ENCODE measurements at regions not wholly inside any gene's neighbourhood (a gene's known extent, or its start where the extent isn't known, plus 50 kb on each side); places are given as distances from the start of the nearest gene placed in this dataset.

- DNase-seq, result no peak
- Histone ChIP-seq H3K36me3 (no peaks in the 10 kb centered on the region), H3K27me3 (no peaks in the 10 kb centered on the region), H3K9me3 (no peaks in the 10 kb centered on the region), H3K27ac (no peak overlapping the region), H3K4me3 (replicated peaks in 1 of 3) (no peak overlapping the region), H3K4me1 (no peaks in the 10 kb centered on the region)
- TF ChIP-seq CTCF (IDR thresholded peaks at IDR 0.05) (no peak), POLR2A (IDR thresholded peaks at IDR 0.05) (no peak)
- intact Hi-C loops (cut with DNase I), result no loop called here
- 68 to 77% methylated on average over 1 of the region's 1 CpG for WGBS, 2 donors
These were observed 501.0 kb upstream of the EDIL3 start for GRCh38 chr5:84885485-84886258.

DNA sequence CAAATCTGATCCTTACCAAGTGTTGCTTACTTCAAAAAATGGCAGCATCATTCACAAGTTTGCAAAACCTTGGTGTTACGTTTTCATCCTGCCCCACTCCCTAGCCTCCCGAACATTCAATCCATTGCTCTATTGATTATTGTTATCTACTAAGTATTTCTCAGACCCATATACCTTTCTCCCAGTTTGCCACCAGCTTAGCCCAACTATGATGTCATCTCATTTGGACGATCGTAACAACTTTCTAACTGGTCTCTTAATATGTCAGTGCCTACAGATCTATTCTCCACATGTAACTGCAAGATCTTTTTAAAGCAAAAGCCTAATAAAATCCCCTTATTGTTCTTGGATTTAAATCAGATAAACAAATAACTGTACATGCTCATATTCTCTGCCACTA lies 497.1 kb upstream of the EDIL3 start:
- H3K27me3 ChIP-seq, result no peaks in the 10 kb centered on the region
- H3K4me1 ChIP-seq, result no peaks in the 10 kb centered on the region
- TF ChIP-seq POLR2A (IDR thresholded peaks at IDR 0.05), result no peak
- no peak for TF ChIP-seq CTCF (IDR thresholded peaks at IDR 0.05)
- no peak overlapping the region for H3K27ac ChIP-seq
- H3K4me3 ChIP-seq (replicated peaks in 1 of 3), result no peak overlapping the region
- WGBS, 2 donors, result 77 to 92% methylated on average over 4 of the region's 4 CpGs
- H3K9me3 ChIP-seq, result no peaks in the 10 kb centered on the region
- DNase-seq, result no peak
- intact Hi-C loops (cut with DNase I), result no loop called here
- no peaks in the 10 kb centered on the region for H3K36me3 ChIP-seq

DNA sequence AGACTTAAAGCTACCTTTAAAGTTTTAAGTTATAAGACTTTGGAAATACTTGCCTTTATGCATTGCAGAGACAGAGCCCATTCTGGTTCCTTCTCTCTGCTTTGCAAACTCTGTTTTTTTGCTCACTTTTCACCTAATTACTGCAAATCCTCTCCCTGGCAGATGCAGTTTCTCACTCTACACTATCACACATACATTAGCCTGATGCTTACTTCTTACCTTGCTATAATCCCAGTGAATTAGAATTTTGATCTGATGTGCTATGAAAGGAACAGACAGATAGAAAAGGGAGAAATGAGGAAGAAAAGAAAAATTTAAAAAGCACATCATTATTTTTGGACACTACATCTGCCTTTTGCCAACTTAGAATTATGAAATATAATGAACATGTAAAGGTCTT lies 489.5 kb upstream of the EDIL3 start:
- Histone ChIP-seq H3K4me1 (no peaks in the 10 kb centered on the region), H3K4me3 (replicated peaks in 1 of 3) (no peak overlapping the region), H3K27ac (no peak overlapping the region), H3K27me3 (no peaks in the 10 kb centered on the region), H3K36me3 (no peaks in the 10 kb centered on the region), H3K9me3 (no peaks in the 10 kb centered on the region)
- no peak for DNase-seq
- no peak for TF ChIP-seq CTCF (IDR thresholded peaks at IDR 0.05)
- no peak for TF ChIP-seq POLR2A (IDR thresholded peaks at IDR 0.05)
- intact Hi-C loops (cut with DNase I), result no loop called here

DNA sequence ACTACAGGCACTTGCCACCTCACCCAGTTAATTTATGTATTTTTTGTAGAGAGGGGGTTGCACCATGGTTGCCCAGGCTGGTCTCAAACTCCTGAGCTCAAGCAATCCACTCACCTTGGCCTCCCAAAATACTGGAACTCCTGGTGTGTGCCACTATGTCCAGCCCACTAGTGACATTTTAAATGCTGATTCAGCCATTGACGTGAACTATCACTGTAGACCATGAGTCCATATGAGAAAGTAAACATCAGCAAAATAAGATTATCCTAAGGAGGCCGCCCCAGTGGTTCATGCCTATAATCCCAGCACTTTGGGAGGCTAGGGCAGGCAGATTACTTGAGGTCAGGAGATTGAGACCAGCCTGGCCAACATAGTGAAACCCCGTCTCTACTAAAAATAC lies 488.1 kb upstream of the EDIL3 start:
- Histone ChIP-seq H3K27me3 (no peaks in the 10 kb centered on the region), H3K4me1 (no peaks in the 10 kb centered on the region), H3K4me3 (replicated peaks in 1 of 3) (no peak overlapping the region), H3K9me3 (no peaks in the 10 kb centered on the region), H3K36me3 (no peaks in the 10 kb centered on the region), H3K27ac (no peak overlapping the region)
- TF ChIP-seq CTCF (IDR thresholded peaks at IDR 0.05), result no peak
- TF ChIP-seq POLR2A (IDR thresholded peaks at IDR 0.05), result no peak
- 67 to 75% methylated on average over 3 of the region's 3 CpGs for WGBS, 2 donors
- no peak for DNase-seq
- intact Hi-C loops (cut with DNase I), result no loop called here

DNA sequence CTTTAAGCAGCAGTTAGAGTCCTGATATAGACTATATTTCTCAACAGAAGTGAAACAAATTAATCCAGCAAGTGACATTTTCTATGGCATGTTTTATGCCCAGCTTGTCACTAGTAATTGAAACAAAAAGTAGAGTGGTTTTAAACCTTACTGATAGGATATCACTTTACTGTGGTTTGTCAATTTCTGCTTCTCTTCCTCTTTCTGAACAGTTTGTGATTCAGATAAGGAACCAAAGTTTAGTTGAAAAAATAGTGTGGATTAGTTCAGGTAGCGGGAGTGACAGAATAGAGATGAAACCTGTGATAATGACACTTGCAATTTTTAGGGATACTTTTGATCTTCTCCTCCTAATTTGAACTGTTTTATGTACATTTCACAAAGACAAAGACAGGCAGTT lies 485.7 kb upstream of the EDIL3 start:
- Histone ChIP-seq H3K36me3 (no peaks in the 10 kb centered on the region), H3K4me3 (replicated peaks in 1 of 3) (no peak overlapping the region), H3K27ac (no peak overlapping the region), H3K9me3 (no peaks in the 10 kb centered on the region), H3K27me3 (no peaks in the 10 kb centered on the region), H3K4me1 (no peaks in the 10 kb centered on the region)
- intact Hi-C loops (cut with DNase I), result no loop called here
- 0 to 42% methylated on average over 1 of the region's 1 CpG for WGBS, 2 donors
- TF ChIP-seq CTCF (IDR thresholded peaks at IDR 0.05), result no peak
- TF ChIP-seq POLR2A (IDR thresholded peaks at IDR 0.05), result no peak
- DNase-seq, result no peak
